Panc1 (cell line): ENCODE measurements at regions not wholly inside any gene's neighbourhood (a gene's known extent, or its start where the extent isn't known, plus 50 kb on each side); places are given as distances from the start of the nearest gene placed in this dataset.

Experiments used
- ATAC-seq: fragments of 200-7000 bp; cut with Tn5 transposase; 2 replicates; pipeline ENCODE4 v1.9.1; 2020; ENCODE audit warnings: mild to moderate bottlenecking, moderate library complexity
- BruUV-seq: library from RNA; stranded (reverse); fragments of 400-500 nt; replicated peaks from 2 replicates; lab custom pipeline; 2021; lab: Mats Ljungman, UMichigan
- CTCF ChIA-PET: fragments of 300-600 bp; sonication (Branson Sonifier 250); formaldehyde crosslinking; loops from one replicate; lab custom pipeline; 2022; ENCODE audit warnings: antibody characterized with exemption; lab: Charles Lee
- POLR2A ChIA-PET: fragments of 300-600 bp; sonication (Branson Sonifier 250); formaldehyde crosslinking; loops from one replicate; lab custom pipeline; 2022; ENCODE audit warnings: antibody characterized with exemption; lab: Charles Lee
- DNase-seq: peaks from one replicate; pipeline ENCODE4 v3.0.0-alpha.2; 2010; ENCODE audit warnings: low read depth, low spot score
- H3K27ac ChIP-seq: 2 replicates; pipeline ENCODE4 v1.5.1; 2011; ENCODE audit warnings: mild to moderate bottlenecking, low read length, inconsistent platforms
- H3K27me3 ChIP-seq: fragments of 200-500 bp; sonication (Bioruptor generic); 2 replicates; pipeline ENCODE4 v1.6.0; 2014; ENCODE audit warnings: low read length, inconsistent platforms; ENCODE audit not compliant: control insufficient read depth, insufficient read depth
- H3K36me3 ChIP-seq: fragments of 200-500 bp; sonication (Bioruptor generic); 2 replicates; pipeline ENCODE4 v1.5.1; 2014; ENCODE audit warnings: inconsistent platforms, mild to moderate bottlenecking, low read length, moderate library complexity; ENCODE audit not compliant: control insufficient read depth, insufficient read depth
- H3K4me1 ChIP-seq: 2 replicates; pipeline ENCODE4 v1.5.1; 2011; ENCODE audit warnings: inconsistent platforms, mild to moderate bottlenecking, low read length, moderate library complexity; ENCODE audit not compliant: control insufficient read depth, insufficient read depth
- H3K4me3 ChIP-seq, 2 experiments: 2 replicates each; pipeline ENCODE4 v1.5.1; 2011 to 2012; ENCODE audit warnings: low read depth in 2 of 2, low read length in 2 of 2, mild to moderate bottlenecking in 2 of 2, inconsistent platforms in 1 of 2, moderate library complexity in 1 of 2
- H3K9me3 ChIP-seq: fragments of 200-500 bp; sonication (Bioruptor generic); 2 replicates; pipeline ENCODE4 v1.5.1; 2014; ENCODE audit warnings: low read depth, mild to moderate bottlenecking, inconsistent platforms, low read length, moderate library complexity; ENCODE audit not compliant: control insufficient read depth, insufficient read depth
- CTCF ChIP-seq: fragments of 450-650 bp; IDR thresholded peaks from 2 replicates; pipeline ENCODE4 v1.5.1; 2017; ENCODE audit warnings: mild to moderate bottlenecking
- POLR2AphosphoS5 ChIP-seq: IDR thresholded peaks from 2 replicates; pipeline ENCODE4 v1.6.1; 2012; ENCODE audit warnings: mild to moderate bottlenecking, low read depth, low read length, moderate library complexity
- REST ChIP-seq, 2 experiments: IDR thresholded peaks; 2 replicates each; pipeline ENCODE4 v1.6.1; 2011 to 2012; ENCODE audit warnings: low read depth in 2 of 2, control low read depth in 1 of 2, low read length in 1 of 2, mild to moderate bottlenecking in 1 of 2, moderate library complexity in 1 of 2; ENCODE audit not compliant: insufficient read depth in 1 of 2
- TCF7L2 ChIP-seq: IDR thresholded peaks from 2 replicates; pipeline ENCODE4 v1.6.1; 2011; ENCODE audit warnings: mild to moderate bottlenecking, low read depth, low read length, inconsistent platforms
- in situ Hi-C: cut with HindIII; loops from 2 replicates; pipeline ENCODE4 v1.10.0; 2016; ENCODE audit warnings: low sequenced_read_pairs, low pct_unique_long_range_greater_than_20kb
- intact Hi-C: fragments of 100-400 bp; cut with micrococcal nuclease; formaldehyde crosslinking; loops from one replicate; pipeline ENCODE4 v1.10.0; 2022; ENCODE audit not compliant: unreplicated experiment

- Histone ChIP-seq H3K27me3 (no peaks in the 10 kb centered on the region), H3K4me1 (no peaks in the 10 kb centered on the region), H3K9me3 (no peaks in the 10 kb centered on the region), H3K36me3 (no peaks in the 10 kb centered on the region), H3K4me3 (no peak overlapping the region), H3K27ac (no peak overlapping the region)
- ChIA-PET CTCF (no interaction called here), POLR2A (no interaction called here)
- TF ChIP-seq REST (IDR thresholded peaks at IDR 0.05; ENCODE audit: insufficient read depth in 1 of 2, low read depth in 2 of 2, low read length in 1 of 2) (no peak), POLR2AphosphoS5 (no peak)
- intact Hi-C loops, result no loop called here
- in situ Hi-C loops, result no loop called here
- no peak for DNase-seq
- BruUV-seq, result no TSS peak
- ATAC-seq, result no peak
These were observed 356.9 kb downstream of the RAB28 start for GRCh38 chr4:13126976-13127910.

- no peak overlapping the region for H3K4me3 ChIP-seq
- H3K9me3 ChIP-seq, result no peaks in the 10 kb centered on the region
- H3K4me1 ChIP-seq, result no peaks in the 10 kb centered on the region
- no peaks in the 10 kb centered on the region for H3K27me3 ChIP-seq
- DNase-seq (no peak), ATAC-seq (no peak)
- H3K36me3 ChIP-seq, result no peaks in the 10 kb centered on the region
- in situ Hi-C loops (no loop called here), intact Hi-C loops (no loop called here)
- POLR2A ChIA-PET, result no interaction called here
- CTCF ChIA-PET, result no interaction called here
- no TSS peak for BruUV-seq
- no peak overlapping the region for H3K27ac ChIP-seq
- TF ChIP-seq TCF7L2, result no peak
These were observed 365.5 kb downstream of the RAB28 start for GRCh38 chr4:13118633-13119032.

GRCh38 chr4:13117185-13117584, 367.0 kb downstream of the RAB28 start:
- DNase-seq (no peak), ATAC-seq (no peak)
- POLR2A ChIA-PET, result no interaction called here
- no TSS peak for BruUV-seq
- no peaks in the 10 kb centered on the region for H3K4me1 ChIP-seq
- TF ChIP-seq CTCF, result no peak
- TF ChIP-seq TCF7L2, result no peak
- H3K4me3 ChIP-seq, result no peak overlapping the region
- no peaks in the 10 kb centered on the region for H3K9me3 ChIP-seq
- CTCF ChIA-PET, result no interaction called here
- intact Hi-C loops, result no loop called here
- H3K27ac ChIP-seq, result no peak overlapping the region
- H3K36me3 ChIP-seq, result no peaks in the 10 kb centered on the region
- no peaks in the 10 kb centered on the region for H3K27me3 ChIP-seq
- in situ Hi-C loops, result no loop called here
